BE2C (cell line): ENCODE measurements at regions not wholly inside any gene's neighbourhood (a gene's known extent, or its start where the extent isn't known, plus 50 kb on each side); places are given as distances from the start of the nearest gene placed in this dataset.
A peak's percentile ranks its signal among the peaks of the same experiment; 100 is the strongest.
"Not testable (repeated sequence)": the region's sequence is repeated elsewhere in the genome, so short reads cannot be mapped to it uniquely, and the experiment has no call there.

Experiments used
- DNase-seq: peaks from one replicate; pipeline ENCODE4 v3.0.0-alpha.2; 2020
- H3K27me3 ChIP-seq: fragments of 250-450 bp; sonication (Bioruptor Pico); 2 replicates; pipeline ENCODE4 v1.5.1; 2020; ENCODE audit warnings: mild to moderate bottlenecking
- H3K36me3 ChIP-seq: fragments of 250-450 bp; sonication (Bioruptor Pico); 2 replicates; pipeline ENCODE4 v1.5.1; 2020; ENCODE audit warnings: mild to moderate bottlenecking
- H3K4me1 ChIP-seq: fragments of 250-450 bp; sonication (Bioruptor Pico); 2 replicates; pipeline ENCODE4 v1.5.1; 2020
- H3K4me3 ChIP-seq: 2 replicates; pipeline ENCODE4 v1.5.1; 2011; ENCODE audit warnings: low read depth, low read length
- H3K9me3 ChIP-seq: fragments of 250-450 bp; sonication (Bioruptor Pico); 2 replicates; pipeline ENCODE4 v1.5.1; 2020
- TF ChIP-seq, protein P1 (sequence below): IDR thresholded peaks from 2 replicates; pipeline ENCODE4 v1.5.1; 2012; ENCODE audit warnings: mild to moderate bottlenecking, low read depth, low read length

DNA sequence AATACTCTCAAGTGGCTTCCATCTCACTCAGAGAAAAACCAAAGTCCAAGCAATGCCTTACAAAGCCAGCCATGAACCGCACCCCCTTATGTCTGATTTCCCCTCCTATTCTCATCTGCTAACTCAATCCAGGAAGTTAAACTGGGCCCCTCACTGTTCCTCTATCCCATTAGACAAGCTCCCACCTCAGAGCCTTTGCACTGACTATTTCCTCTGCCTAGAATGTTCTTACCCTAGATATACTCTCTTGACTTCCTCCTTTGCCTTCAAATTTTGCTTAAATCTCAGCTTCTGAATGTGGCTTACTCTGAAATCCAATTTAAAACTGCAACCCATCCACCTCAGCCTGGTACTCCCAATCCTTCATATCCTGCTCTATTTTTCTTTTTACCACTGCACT is 257.0 kb upstream of the USP15 start:
- TF ChIP-seq, protein P1, sequence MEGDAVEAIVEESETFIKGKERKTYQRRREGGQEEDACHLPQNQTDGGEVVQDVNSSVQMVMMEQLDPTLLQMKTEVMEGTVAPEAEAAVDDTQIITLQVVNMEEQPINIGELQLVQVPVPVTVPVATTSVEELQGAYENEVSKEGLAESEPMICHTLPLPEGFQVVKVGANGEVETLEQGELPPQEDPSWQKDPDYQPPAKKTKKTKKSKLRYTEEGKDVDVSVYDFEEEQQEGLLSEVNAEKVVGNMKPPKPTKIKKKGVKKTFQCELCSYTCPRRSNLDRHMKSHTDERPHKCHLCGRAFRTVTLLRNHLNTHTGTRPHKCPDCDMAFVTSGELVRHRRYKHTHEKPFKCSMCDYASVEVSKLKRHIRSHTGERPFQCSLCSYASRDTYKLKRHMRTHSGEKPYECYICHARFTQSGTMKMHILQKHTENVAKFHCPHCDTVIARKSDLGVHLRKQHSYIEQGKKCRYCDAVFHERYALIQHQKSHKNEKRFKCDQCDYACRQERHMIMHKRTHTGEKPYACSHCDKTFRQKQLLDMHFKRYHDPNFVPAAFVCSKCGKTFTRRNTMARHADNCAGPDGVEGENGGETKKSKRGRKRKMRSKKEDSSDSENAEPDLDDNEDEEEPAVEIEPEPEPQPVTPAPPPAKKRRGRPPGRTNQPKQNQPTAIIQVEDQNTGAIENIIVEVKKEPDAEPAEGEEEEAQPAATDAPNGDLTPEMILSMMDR = no peak
- H3K27me3 ChIP-seq = no peaks in the 10 kb centered on the region
- H3K4me1 ChIP-seq = no peaks in the 10 kb centered on the region

DNA sequence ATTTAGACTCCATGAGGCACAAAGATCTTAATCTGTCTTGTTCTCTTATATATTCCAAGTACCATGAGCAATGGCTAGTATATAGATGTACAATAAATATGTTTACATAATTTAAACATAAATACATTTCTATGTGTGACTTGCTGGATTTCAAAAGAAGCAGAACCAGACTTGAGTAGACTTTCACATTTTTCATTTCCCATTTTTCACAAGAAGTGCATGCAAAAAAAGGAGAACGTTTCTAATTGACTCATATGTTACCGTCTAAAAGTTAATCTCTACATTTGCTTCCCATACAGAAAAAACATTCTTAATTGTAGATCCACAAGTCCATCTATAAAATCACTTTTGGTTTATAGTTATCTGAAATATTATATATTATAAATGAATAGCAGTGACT is 256.5 kb upstream of the USP15 start:
- TF ChIP-seq, protein P1 = no peak
- no peaks in the 10 kb centered on the region for H3K36me3 ChIP-seq
- no peak for DNase-seq
- H3K27me3 ChIP-seq = no peaks in the 10 kb centered on the region
- no peaks in the 10 kb centered on the region for H3K4me1 ChIP-seq
- H3K4me3 ChIP-seq = no peak overlapping the region
- H3K9me3 ChIP-seq = no peaks in the 10 kb centered on the region

More for the DNA sequence above, 257.0 kb upstream of the USP15 start:
- no peak for DNase-seq
- no peak overlapping the region for H3K4me3 ChIP-seq
- no peaks in the 10 kb centered on the region for H3K36me3 ChIP-seq
- H3K9me3 ChIP-seq = no peaks in the 10 kb centered on the region

DNA sequence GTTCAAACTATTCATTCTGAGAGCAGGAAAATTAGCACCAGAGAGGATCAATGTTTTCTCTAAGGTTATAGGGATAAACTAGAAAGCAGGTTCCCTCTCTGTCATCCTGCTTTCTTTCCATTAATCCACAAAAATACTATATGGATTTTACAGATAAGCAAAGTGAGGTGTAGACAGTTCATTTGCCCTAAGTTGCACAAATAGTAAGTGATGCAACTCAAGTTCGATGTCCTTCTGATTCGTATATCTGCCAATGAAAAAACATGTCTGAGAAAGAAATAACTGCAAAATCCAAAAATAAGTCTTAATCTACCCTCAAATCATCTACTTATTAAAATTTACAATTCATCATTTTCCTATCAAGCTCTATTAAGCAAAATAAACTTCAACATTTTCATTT is 254.6 kb upstream of the USP15 start:
- no peaks in the 10 kb centered on the region for H3K36me3 ChIP-seq
- H3K27me3 ChIP-seq = no peaks in the 10 kb centered on the region
- H3K9me3 ChIP-seq = no peaks in the 10 kb centered on the region
- no peak overlapping the region for H3K4me3 ChIP-seq
- DNase-seq = no peak
- TF ChIP-seq, protein P1 = no peak
- H3K4me1 ChIP-seq = no peaks in the 10 kb centered on the region

DNA sequence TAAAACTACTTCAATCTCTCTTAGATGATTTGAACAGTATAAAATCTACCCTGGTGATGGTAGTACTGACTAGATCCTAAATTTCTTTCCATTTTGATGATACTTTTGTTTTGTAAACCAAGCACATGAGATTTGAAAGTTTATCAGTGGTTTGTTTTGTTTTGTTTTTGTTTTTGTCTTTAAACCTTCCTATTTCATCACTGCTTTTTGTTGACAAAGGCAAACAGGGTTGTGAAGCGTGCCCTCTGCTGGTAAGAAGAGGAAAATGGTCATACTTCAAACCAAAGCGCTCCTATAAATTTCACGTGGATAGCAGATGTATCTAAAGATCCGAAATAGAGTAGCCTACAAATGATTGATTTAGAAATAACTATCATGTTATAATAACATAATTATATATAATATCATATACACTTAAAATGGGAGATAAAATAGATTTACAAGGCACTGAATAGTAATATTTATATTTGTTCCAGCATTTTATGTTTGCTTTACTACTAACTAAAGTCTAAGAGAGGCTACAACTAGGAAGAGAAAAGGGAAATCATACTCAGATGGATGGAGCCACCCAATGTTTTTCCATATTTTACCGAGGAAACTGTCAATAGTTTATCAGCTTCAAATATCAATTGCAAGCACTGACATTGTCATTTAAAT is 254.0 kb upstream of the USP15 start:
- Histone ChIP-seq H3K4me1 (no peaks in the 10 kb centered on the region), H3K9me3 (no peaks in the 10 kb centered on the region), H3K36me3 (no peaks in the 10 kb centered on the region), H3K4me3 (no peak overlapping the region), H3K27me3 (no peaks in the 10 kb centered on the region)
- peak; percentile 18 for DNase-seq
- TF ChIP-seq, protein P1 = peak; percentile 88

DNA sequence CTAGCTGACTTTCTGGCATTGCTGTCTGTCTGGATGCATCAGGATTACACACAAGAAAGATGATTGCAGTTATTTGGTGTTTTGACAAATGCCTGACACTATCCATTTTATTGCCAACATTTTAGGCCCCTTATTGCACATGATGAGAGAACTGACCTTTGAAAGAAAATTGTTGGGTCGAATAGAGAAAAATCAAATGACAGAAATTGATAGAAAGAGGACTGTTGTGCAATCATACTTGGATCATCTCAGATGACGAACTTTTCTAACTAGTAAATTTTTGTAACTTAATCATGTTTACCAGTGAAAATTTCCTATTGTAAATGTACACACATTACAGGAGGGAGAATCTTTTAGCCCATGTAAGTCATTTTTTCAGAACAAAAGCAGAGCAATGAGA is 251.5 kb upstream of the USP15 start:
- TF ChIP-seq, protein P1 = no peak
- no peaks in the 10 kb centered on the region for H3K9me3 ChIP-seq
- no peak overlapping the region for H3K4me3 ChIP-seq
- no peaks in the 10 kb centered on the region for H3K27me3 ChIP-seq
- no peaks in the 10 kb centered on the region for H3K4me1 ChIP-seq
- H3K36me3 ChIP-seq = no peaks in the 10 kb centered on the region
- DNase-seq = no peak

DNA sequence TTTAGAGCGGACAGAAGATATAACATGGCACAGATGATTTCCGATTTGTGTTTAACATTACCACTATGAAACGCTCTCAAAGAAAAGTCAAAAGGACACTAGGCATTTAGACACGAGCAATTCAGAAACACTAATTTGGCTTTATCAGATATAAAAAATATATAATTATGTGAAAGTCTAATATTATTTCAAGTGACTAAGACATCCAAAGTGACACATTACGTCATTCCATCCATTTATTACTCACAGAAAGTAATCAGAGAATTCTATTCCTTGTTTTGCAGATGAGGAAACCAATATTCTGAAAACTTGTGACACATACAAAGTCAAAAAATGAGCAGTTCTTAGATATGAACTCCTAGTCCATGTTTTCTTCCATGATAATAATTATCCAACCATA is 250.8 kb upstream of the USP15 start:
- no peaks in the 10 kb centered on the region for H3K4me1 ChIP-seq
- no peaks in the 10 kb centered on the region for H3K36me3 ChIP-seq
- no peak for DNase-seq
- no peaks in the 10 kb centered on the region for H3K27me3 ChIP-seq
- no peak overlapping the region for H3K4me3 ChIP-seq
- TF ChIP-seq, protein P1 = no peak
- H3K9me3 ChIP-seq = no peaks in the 10 kb centered on the region

DNA sequence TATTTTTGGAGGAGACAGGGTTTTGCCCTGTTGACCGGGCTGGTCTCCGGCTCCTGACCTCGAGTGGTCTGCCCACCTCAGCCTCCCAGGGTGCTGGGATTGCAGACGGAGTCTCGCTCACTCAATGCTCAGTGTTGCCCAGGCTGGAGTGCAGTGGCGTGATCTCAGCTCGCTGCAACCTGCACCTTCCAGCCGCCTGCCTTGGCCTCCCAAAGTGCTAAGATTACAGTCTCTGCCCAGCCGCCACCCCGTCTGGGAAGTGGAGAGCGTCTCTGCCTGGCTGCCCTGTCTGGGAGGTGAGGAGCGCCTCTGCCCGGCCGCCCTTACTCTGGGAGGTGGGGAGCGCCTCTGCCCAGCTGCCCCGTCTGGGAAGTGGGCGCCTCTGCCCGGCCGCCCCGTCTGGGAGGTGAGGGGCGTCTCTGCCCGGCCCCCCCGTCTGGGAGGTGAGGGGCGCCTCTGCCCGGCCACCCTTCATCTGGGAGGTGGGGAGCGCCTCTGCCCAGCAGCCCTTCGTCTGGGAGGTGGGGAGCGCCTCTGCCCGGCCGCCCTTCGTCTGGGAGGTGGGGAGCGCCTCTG is 249.8 kb upstream of the USP15 start:
- not testable (repeated sequence) for H3K4me1 ChIP-seq, H3K36me3 ChIP-seq, H3K4me3 ChIP-seq, H3K9me3 ChIP-seq, H3K27me3 ChIP-seq, DNase-seq

DNA sequence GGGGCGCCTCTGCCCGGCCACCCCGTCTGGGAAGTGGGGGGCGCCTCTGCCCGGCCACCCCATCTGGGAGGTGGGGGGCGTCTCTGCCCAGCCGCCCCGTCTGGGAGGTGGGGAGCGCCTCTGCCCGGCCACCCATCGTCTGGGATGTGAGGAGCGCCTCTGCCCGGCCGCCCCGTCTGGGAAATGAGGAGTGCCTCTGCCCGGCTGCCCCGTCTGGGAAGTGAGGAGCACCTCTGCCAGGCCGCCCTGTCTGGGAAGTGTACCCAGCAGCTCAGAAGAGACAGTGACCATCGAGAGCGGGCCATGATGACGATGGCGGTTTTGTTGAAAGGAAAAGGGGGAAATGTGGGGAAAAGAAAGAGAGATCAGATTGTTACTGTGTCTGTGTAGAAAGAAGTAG is 249.2 kb upstream of the USP15 start:
- not testable (repeated sequence) for H3K4me1 ChIP-seq, H3K36me3 ChIP-seq, H3K27me3 ChIP-seq, DNase-seq, H3K9me3 ChIP-seq, H3K4me3 ChIP-seq
